Dermis blood vessel endothelial cell (primary cell): ENCODE measurements at regions not wholly inside any gene's neighbourhood (a gene's known extent, or its start where the extent isn't known, plus 50 kb on each side); places are given as distances from the start of the nearest gene placed in this dataset.
"Not testable (repeated sequence)": the region's sequence is repeated elsewhere in the genome, so short reads cannot be mapped to it uniquely, and the experiment has no call there.

Experiments used
- DNase-seq: peaks from one replicate; pipeline ENCODE4 v3.0.0; 2010

GRCh38 chr4:72875138-72875537 is 194.4 kb downstream of the COX18 start:
- no peak for DNase-seq

GRCh38 chr4:72864898-72865297 is 204.6 kb downstream of the COX18 start:
- DNase-seq: no peak

- not testable (repeated sequence) for DNase-seq
Observed at GRCh38 chr4:72864277-72864676, 205.2 kb downstream of the COX18 start.

GRCh38 chr4:72860766-72861165 is 208.8 kb downstream of the COX18 start:
- DNase-seq: no peak

- DNase-seq: no peak
Observed at GRCh38 chr4:72858328-72858727, 211.2 kb downstream of the COX18 start.

GRCh38 chr4:72857787-72858186 is 211.7 kb downstream of the COX18 start:
- no peak for DNase-seq

GRCh38 chr4:72857216-72857615 is 212.3 kb downstream of the COX18 start:
- DNase-seq: no peak

- DNase-seq: no peak
Observed at GRCh38 chr4:72846280-72847111, 223.0 kb downstream of the COX18 start.

- DNase-seq: no peak
Observed at GRCh38 chr4:72843466-72843865, 226.1 kb downstream of the COX18 start.

- no peak for DNase-seq
Observed at GRCh38 chr4:72842323-72842722, 227.2 kb downstream of the COX18 start.

- not testable (repeated sequence) for DNase-seq
Observed at GRCh38 chr4:72840166-72840565, 229.3 kb downstream of the COX18 start.

GRCh38 chr4:72828864-72829263 is 240.7 kb downstream of the COX18 start:
- no peak for DNase-seq

GRCh38 chr4:72827968-72828367 is 241.5 kb downstream of the COX18 start:
- no peak for DNase-seq

- DNase-seq: no peak
Observed at GRCh38 chr4:72820107-72820506, 249.4 kb downstream of the COX18 start.

GRCh38 chr4:72817012-72817411 is 248.0 kb upstream of the ADAMTS3 start:
- no peak for DNase-seq

- DNase-seq: no peak
Observed at GRCh38 chr4:72814241-72814640, 245.2 kb upstream of the ADAMTS3 start.

GRCh38 chr4:72809208-72809607 is 240.2 kb upstream of the ADAMTS3 start:
- no peak for DNase-seq

- DNase-seq: no peak
Observed at GRCh38 chr4:72805284-72805683, 236.3 kb upstream of the ADAMTS3 start.

GRCh38 chr4:72797486-72797885 is 228.5 kb upstream of the ADAMTS3 start:
- no peak for DNase-seq

GRCh38 chr4:72791054-72791453 is 222.0 kb upstream of the ADAMTS3 start:
- DNase-seq: no peak

- DNase-seq: no peak
Observed at GRCh38 chr4:72786401-72786990, 217.5 kb upstream of the ADAMTS3 start.

- DNase-seq: no peak
Observed at GRCh38 chr4:72779241-72779640, 210.2 kb upstream of the ADAMTS3 start.

GRCh38 chr4:72777436-72777835 is 208.4 kb upstream of the ADAMTS3 start:
- no peak for DNase-seq

- no peak for DNase-seq
Observed at GRCh38 chr4:72770708-72771107, 201.7 kb upstream of the ADAMTS3 start.
